KMS-11 (cell line): ENCODE measurements at regions not wholly inside any gene's neighbourhood (a gene's known extent, or its start where the extent isn't known, plus 50 kb on each side); places are given as distances from the start of the nearest gene placed in this dataset.

Experiments
- H2AFZ ChIP-seq: fragments of 200-600 bp; sonication (generic); 2 replicates; pipeline ENCODE4 v1.6.1; 2016; ENCODE audit warnings: antibody characterized with exemption, mixed run types, low read depth
- H3K27ac ChIP-seq: fragments of 200-600 bp; sonication (generic); 2 replicates; pipeline ENCODE4 v1.6.1; 2016; ENCODE audit warnings: mild to moderate bottlenecking, mixed run types
- H3K27me3 ChIP-seq: fragments of 200-600 bp; sonication (generic); 2 replicates; pipeline ENCODE4 v1.6.1; 2017; ENCODE audit warnings: mild to moderate bottlenecking, low read depth, mixed run types, moderate library complexity; ENCODE audit not compliant: insufficient read depth
- H3K36me3 ChIP-seq: fragments of 200-600 bp; sonication (generic); 2 replicates; pipeline ENCODE4 v1.6.1; 2017; ENCODE audit warnings: mild to moderate bottlenecking, mixed run types; ENCODE audit not compliant: insufficient read depth
- H3K4me1 ChIP-seq: fragments of 200-600 bp; sonication (generic); 2 replicates; pipeline ENCODE4 v1.6.1; 2016; ENCODE audit warnings: mild to moderate bottlenecking, low read depth, mixed run types; ENCODE audit not compliant: poor library complexity, severe bottlenecking
- H3K4me2 ChIP-seq: fragments of 200-600 bp; sonication (generic); 2 replicates; pipeline ENCODE4 v1.7.0; 2016; ENCODE audit warnings: mild to moderate bottlenecking, mixed run types
- H3K4me3 ChIP-seq: fragments of 200-600 bp; sonication (generic); IDR thresholded peaks from 2 replicates; pipeline ENCODE4 v1.6.1; 2017; ENCODE audit warnings: low read depth, low read length, mixed read lengths; ENCODE audit not compliant: insufficient read depth
- H3K79me2 ChIP-seq: fragments of 200-600 bp; sonication (generic); 2 replicates; pipeline ENCODE4 v1.6.1; 2016; ENCODE audit warnings: low read depth, mixed run types; ENCODE audit not compliant: insufficient read depth
- H3K9ac ChIP-seq: fragments of 200-600 bp; sonication (generic); 2 replicates; pipeline ENCODE4 v1.6.1; 2016; ENCODE audit warnings: mild to moderate bottlenecking, mixed run types
- H4K20me1 ChIP-seq: fragments of 200-600 bp; sonication (generic); 2 replicates; pipeline ENCODE4 v1.6.1; 2016; ENCODE audit warnings: mild to moderate bottlenecking, mixed run types; ENCODE audit not compliant: insufficient read depth
- TF ChIP-seq, protein P1 (sequence below): fragments of 200-600 bp; sonication (generic); conservative IDR thresholded peaks from 2 replicates; pipeline ENCODE4 v1.6.1; 2017; ENCODE audit warnings: low read depth, mild to moderate bottlenecking, antibody characterized with exemption, low read length, moderate library complexity, mixed read lengths

DNA sequence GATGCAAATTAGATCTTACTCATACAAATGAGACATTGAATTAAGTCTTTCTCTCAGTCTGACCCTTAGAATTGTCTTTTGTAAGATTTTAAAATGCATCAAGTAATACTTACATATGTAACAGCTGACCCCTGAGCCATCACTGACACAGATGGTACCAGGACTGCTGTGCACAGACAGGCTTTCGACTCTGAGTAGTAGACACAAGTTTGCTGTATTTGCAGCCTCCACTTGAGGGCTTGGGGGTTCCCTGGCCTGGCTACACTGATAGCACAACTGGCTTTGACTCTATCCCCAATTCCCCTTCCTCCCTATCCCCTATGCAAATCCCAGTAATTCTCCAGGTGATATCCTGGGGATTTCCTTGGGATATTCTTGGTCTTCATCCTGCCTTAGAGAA, 200.7 kb downstream of the RPIA start:
- H3K4me2 ChIP-seq, result no peak overlapping the region
- no peaks in the 10 kb centered on the region for H4K20me1 ChIP-seq
- H2AFZ ChIP-seq, result no peak overlapping the region
- H3K27me3 ChIP-seq, result no peaks in the 10 kb centered on the region
- H3K79me2 ChIP-seq, result no peaks in the 10 kb centered on the region
- no peak overlapping the region for H3K9ac ChIP-seq
- no peaks in the 10 kb centered on the region for H3K36me3 ChIP-seq
- H3K27ac ChIP-seq, result no peak overlapping the region
- TF ChIP-seq, protein P1, sequence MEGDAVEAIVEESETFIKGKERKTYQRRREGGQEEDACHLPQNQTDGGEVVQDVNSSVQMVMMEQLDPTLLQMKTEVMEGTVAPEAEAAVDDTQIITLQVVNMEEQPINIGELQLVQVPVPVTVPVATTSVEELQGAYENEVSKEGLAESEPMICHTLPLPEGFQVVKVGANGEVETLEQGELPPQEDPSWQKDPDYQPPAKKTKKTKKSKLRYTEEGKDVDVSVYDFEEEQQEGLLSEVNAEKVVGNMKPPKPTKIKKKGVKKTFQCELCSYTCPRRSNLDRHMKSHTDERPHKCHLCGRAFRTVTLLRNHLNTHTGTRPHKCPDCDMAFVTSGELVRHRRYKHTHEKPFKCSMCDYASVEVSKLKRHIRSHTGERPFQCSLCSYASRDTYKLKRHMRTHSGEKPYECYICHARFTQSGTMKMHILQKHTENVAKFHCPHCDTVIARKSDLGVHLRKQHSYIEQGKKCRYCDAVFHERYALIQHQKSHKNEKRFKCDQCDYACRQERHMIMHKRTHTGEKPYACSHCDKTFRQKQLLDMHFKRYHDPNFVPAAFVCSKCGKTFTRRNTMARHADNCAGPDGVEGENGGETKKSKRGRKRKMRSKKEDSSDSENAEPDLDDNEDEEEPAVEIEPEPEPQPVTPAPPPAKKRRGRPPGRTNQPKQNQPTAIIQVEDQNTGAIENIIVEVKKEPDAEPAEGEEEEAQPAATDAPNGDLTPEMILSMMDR, result no peak
- no peak overlapping the region for H3K4me3 ChIP-seq
- no peaks in the 10 kb centered on the region for H3K4me1 ChIP-seq

DNA sequence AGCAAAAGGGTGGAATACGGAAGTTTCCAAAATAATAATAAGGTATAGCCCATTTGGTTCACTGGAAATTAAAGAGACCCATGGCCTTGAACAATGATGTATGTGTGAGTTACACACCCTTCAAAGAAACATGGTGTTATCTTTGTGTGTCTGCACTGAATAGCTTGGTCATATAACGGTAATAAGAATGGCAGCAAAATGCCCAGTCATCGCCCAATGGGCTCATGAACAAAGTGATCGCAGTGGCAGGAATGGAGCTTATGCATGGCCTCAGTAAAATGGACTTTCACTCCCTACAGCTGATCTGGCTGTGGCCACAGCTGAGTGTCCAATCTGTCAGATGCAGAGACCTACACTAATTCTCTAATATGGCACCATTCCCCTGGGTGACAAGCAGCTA, 201.3 kb downstream of the RPIA start:
- Histone ChIP-seq H3K27me3 (no peaks in the 10 kb centered on the region), H3K4me2 (no peak overlapping the region), H2AFZ (no peak overlapping the region), H3K4me3 (no peak overlapping the region), H3K4me1 (no peaks in the 10 kb centered on the region), H3K9ac (no peak overlapping the region), H3K36me3 (no peaks in the 10 kb centered on the region), H4K20me1 (no peaks in the 10 kb centered on the region), H3K79me2 (no peaks in the 10 kb centered on the region), H3K27ac (no peak overlapping the region)
- TF ChIP-seq, protein P1, result no peak

DNA sequence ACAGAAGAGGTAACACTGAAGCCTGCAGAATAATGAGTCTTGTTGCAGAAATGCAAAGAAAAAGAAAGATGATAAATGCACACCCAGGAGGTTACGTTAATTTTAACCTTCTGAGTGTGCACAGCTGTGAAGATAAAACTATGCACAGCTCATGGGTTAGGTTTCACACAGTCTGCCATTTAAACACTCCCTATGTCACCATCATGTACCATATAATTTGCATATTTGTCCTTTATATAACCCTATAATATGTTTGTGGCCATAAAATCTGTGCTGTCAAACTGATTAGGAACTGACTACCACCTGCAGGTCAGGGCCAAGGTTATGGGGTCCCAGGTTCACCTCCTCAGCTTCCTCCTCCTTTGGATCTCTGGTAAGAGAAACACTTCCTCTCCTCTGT, 205.5 kb downstream of the RPIA start:
- no peak overlapping the region for H3K4me3 ChIP-seq
- H4K20me1 ChIP-seq, result no peaks in the 10 kb centered on the region
- H3K4me1 ChIP-seq, result no peaks in the 10 kb centered on the region
- no peak overlapping the region for H3K27ac ChIP-seq
- H3K9ac ChIP-seq, result no peak overlapping the region
- H3K79me2 ChIP-seq, result no peaks in the 10 kb centered on the region
- H3K27me3 ChIP-seq, result no peaks in the 10 kb centered on the region
- TF ChIP-seq, protein P1, result no peak
- no peak overlapping the region for H3K4me2 ChIP-seq
- no peaks in the 10 kb centered on the region for H3K36me3 ChIP-seq
- no peak overlapping the region for H2AFZ ChIP-seq

DNA sequence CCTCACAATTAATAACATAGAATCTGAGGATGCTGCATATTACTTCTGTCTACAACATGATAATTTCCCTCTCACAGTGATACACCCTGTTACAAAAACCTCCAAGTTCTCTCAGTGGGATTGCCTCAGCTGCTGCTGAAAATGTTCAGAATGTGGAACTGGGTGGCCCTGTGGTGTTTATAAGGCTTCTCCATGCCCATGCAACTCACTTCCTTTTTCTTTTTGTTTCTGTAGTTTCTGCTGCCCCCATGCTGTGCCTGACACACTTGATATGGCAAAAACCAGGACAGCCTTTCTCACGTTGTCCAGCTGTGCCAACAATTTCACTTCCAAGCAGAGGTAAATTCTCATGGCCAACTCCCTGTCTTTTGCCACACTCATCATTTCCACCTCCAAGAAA, 206.2 kb downstream of the RPIA start:
- H3K4me2 ChIP-seq, result no peak overlapping the region
- H3K4me1 ChIP-seq, result no peaks in the 10 kb centered on the region
- H3K27me3 ChIP-seq, result no peaks in the 10 kb centered on the region

More for the DNA sequence above, 206.2 kb downstream of the RPIA start:
- TF ChIP-seq, protein P1, result no peak
- H2AFZ ChIP-seq, result no peak overlapping the region
- H3K36me3 ChIP-seq, result no peaks in the 10 kb centered on the region
- H3K27ac ChIP-seq, result no peak overlapping the region
- H4K20me1 ChIP-seq, result no peaks in the 10 kb centered on the region
- no peak overlapping the region for H3K9ac ChIP-seq
- H3K4me3 ChIP-seq, result no peak overlapping the region
- no peaks in the 10 kb centered on the region for H3K79me2 ChIP-seq
